GM18868 (cell line): ENCODE measurements at regions not wholly inside any gene's neighbourhood (a gene's known extent, or its start where the extent isn't known, plus 50 kb on each side); places are given as distances from the start of the nearest gene placed in this dataset.
"Not testable (repeated sequence)": the region's sequence is repeated elsewhere in the genome, so short reads cannot be mapped to it uniquely, and the experiment has no call there.

Experiments
- ATAC-seq: cut with Tn5 transposase; IDR thresholded peaks from one replicate; pipeline ENCODE4 v1.9.1; 2021; ENCODE audit warnings: mild to moderate bottlenecking, moderate library complexity; ENCODE audit not compliant: unreplicated experiment

- no peak for ATAC-seq
These were observed 113.8 kb upstream of the CD82 start for GRCh38 chr11:44451706-44452105.

DNA sequence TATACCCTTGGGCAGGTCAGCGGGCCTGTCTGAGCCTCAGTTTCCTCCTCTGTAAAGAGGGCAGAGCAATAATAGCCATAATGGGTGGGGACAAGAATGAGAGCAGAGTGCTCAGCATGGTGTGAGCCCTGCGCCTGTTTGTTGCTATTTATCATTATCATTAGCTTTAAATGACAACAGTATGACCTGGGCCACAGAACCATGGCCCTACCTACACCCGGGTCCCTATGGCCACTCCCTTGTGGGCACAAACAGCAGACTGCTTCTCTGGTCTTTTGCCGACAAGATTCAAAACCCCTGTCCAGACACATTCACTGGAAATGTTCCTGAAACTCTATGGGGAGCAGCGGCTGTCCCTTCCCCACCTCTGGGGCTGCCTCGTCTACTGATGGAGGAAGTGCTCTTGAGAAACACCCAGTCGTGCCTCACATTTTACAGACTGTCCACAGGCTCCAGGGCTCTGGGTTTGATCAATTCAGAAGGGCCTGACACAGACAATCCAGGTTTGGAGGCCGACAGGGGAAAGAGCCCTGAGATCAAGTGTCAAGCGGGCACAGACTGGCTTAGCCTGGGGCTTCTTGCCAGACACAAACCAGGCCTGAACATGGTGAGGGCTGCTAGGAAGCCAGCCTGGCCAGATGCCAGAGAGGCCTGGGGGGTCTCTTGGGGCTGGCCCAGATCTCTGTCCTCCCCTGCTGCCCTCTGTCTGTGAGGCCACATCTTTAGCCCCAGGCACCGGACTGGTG, 112.5 kb upstream of the CD82 start:
- no peak for ATAC-seq

DNA sequence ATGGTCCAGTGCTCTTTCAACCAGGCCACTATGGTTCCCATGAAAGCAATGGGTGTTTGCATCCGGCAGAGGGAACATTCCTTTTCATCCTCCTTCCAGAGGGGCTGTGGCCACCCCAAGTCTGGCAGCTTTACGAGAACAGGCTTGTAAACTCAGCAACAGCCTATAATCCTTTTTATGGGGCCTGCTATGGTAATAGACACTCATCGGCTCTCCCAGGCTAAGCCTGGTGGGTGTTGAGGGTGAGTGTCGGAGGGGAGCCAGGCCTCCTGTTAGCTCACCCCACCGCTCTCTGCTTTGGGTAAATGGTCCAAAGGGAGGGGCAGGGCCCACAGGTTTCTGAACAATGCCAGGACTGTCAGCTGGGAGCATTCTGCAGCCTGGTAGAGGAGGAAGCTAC, 111.6 kb upstream of the CD82 start:
- no peak for ATAC-seq

DNA sequence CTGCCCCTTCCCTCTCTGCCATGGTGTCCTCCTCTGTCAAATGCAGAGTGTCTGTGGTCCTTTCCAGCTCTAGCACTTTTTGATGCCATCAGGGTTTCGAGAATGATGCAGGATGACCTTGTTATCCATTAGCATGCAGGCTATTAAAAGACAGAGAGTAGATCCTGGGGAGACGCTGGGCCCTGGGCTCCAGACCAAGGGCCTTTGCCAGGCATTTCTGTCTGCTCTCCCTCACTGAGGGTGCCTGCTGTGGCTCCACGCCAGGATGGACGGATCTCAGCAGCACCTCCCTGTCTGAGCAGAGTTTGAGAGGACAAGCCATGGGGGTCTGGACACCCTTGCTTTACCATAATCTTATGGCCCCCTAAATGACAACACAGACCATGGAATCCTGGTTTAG, 110.8 kb upstream of the CD82 start:
- no peak for ATAC-seq

DNA sequence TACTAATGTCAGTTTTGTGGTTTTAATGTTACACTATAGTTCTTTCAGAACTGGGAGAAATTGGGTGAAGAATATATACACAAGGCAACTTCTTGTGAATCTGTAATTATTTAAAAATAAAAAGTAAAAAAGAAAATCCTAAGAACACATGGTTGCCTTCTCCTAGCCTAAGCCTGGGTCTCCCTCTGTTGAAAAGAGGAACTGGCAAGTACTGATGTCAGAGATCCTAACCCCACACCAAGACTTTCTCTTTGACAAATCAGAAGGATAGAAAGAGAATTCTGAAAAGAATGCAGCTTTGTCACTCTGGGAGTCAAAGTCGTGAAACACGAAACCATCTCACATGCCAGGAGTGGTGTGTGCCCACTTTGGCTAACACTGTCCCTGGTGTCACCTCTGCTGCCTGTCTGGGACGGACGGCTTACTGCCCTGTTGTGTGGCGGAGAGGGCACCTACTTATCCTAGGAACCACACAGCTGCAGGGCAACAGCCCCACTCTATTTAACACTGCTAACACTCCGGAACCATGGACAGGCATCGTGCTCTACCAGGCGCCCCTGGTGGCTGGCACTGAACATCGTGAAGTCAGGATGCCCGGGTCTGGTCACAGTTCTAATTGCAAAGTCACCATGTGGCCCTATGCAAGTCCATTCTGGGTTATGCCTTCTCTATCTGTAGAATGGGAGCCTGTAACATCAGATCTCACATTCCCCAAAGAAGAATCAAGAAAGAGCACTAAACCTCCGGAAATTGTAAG, 108.7 kb upstream of the CD82 start:
- ATAC-seq, result no peak

- ATAC-seq, result no peak
These were observed 107.6 kb upstream of the CD82 start for GRCh38 chr11:44457862-44458261.

DNA sequence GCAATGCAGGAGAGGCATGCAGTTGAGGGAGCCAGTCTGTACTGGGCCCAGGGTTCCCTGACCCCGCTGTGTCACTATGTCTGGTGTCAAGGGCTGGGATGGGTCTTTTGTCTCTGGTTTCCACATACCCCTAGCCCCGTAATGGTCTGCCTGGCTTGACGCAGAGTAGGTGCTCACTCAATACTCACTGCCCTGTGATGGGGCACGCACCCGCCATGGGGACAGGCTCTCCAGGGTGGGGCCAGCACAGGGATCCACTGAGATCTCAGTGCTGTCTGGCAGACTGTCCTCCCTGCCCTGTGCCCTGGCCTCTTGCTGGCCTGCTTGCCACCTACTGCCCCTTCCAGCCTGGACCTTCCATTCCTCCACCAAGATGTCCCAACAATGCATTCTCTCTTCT, 101.7 kb upstream of the CD82 start:
- ATAC-seq, result no peak

DNA sequence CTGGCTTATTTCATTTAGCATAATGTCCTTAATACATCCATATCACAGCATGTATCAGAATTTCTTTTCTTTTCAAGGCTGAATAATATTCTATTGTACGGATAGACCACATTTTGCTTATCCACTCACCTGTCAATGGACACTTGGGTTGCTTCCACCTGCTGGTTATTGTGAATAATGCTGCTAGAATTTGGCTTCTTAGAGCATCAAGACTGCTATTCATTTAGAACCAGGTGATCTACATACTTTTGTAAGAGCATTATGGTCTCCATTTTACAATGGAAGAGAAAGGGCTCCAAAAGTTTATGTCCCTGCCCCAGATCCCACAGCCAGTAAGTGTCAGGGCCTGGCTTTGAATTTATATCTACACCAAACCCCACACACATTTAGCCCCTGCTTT, 100.7 kb upstream of the CD82 start:
- no peak for ATAC-seq

DNA sequence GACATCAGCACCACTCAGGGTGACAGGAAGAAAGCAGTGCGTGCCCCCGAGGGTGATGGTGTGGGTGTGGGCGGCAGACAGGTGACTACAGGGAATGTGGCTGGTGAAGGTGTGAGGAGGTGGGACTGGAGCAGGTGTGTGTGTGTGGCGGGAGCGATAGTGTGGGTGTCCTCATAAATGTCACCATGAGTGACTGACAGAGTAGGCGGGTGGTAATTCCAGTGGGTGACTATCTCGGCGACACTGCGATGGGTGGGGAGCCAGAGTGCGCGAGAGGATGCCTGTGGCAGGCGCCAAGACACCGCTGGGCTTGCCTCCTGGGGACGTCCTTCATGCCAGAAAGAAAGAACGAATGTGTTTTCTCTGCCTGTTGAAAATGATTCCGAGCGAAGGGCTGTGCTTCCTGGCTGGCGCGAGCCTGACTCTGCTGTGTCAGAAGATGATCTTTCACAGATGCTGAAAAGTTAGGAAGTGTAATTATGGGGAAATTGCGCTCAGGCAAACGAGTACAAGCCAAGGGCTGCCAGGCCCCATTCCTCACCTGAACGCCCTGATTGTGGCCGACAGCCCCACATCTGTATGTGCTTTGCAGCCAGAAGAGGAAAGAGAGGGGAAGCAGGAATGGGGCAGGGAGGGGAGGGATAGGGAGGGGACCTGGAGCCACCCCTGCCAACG, 98.8 kb upstream of the CD82 start:
- no peak for ATAC-seq

- no peak for ATAC-seq
These were observed 98.0 kb upstream of the CD82 start for GRCh38 chr11:44467413-44467812.

- no peak for ATAC-seq
These were observed 97.5 kb upstream of the CD82 start for GRCh38 chr11:44467931-44468330.

- no peak for ATAC-seq
These were observed 97.0 kb upstream of the CD82 start for GRCh38 chr11:44468345-44468988.

DNA sequence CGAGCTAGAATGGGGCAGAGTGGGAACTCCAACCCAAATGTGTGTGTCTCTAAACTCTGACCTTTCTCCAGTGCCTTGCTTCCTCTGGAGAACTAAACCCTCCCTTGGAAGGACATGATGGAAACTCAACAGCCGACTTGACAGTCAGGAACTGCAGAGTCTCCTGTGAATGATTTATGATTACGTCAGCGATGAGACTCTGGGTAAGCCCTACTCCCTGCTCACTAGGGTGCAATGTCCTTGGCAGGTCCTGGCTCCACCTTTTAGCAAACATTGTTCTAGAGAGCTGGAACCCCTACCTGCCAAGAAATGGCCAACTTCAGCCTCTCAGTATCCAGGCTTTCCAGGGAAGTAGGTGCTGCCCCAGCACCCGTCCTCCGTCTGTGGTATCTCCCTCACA, 96.1 kb upstream of the CD82 start:
- no peak for ATAC-seq

- no peak for ATAC-seq
These were observed 94.6 kb upstream of the CD82 start for GRCh38 chr11:44470854-44471253.

GRCh38 chr11:44471603-44472002, 93.9 kb upstream of the CD82 start:
- ATAC-seq, result no peak

DNA sequence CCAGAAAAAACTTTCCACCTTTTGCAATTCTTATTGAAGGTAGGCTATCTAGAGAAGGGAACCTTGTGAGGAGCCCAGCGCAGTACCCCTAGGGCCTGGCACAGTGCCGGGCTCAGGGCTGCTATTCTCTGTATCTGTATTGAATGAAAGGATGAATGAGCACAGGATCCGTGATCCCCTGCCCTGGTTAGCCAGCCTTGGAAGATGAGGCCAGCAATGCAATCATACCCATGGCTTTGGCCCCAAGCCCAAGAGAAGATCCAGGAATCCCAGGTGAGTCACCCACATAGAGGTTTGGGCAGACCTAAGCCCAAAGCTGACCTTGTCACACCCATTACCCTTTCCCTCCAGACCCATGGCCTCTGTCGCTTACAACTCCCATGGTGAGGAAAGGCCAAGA, 92.5 kb upstream of the CD82 start:
- ATAC-seq, result no peak

- no peak for ATAC-seq
These were observed 90.8 kb upstream of the CD82 start for GRCh38 chr11:44474702-44475101.

- no peak for ATAC-seq
These were observed 90.3 kb upstream of the CD82 start for GRCh38 chr11:44475114-44475686.

- ATAC-seq, result not testable (repeated sequence)
These were observed 83.1 kb upstream of the CD82 start for GRCh38 chr11:44482338-44482737.

DNA sequence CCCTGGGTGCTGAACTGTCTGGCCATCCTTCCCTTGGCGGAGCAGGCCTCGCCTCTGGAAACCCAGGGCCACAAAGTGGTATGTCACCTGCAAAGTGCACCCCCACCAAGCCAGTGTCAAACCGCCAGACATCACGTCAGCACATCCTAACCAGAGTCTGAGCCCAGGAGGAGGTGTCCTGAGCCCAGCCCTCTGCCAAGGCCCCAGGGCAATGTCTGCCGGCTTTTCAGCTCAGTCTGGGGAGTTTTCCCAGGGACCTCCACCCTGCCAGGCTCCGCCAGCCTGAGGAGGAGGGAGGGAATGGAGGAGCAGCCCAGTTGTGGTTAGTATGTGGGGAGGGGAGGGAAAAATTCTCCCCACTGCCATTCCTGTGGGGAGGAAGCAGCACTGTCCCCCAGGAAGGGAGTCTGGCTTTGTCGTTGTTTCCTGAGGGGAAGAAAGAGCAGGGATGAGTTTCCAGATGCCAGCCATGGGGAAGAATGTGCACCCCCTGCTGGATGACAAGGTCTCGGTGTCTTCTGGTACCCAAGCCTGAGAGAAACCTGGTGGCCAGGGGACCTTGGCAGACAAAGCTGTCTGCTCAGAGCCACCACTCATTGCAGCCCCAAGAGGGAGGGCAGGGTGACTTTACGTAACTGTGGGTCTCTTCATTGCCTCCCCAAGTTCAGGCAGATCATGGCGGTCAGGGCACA, 81.4 kb upstream of the CD82 start:
- ATAC-seq, result no peak
